ENCODE measurements at regions not wholly inside any gene's neighbourhood (a gene's known extent, or its start where the extent isn't known, plus 50 kb on each side); places are given as distances from the start of the nearest gene placed in this dataset.

- Histone ChIP-seq H3K9me3 (ENCODE audit: control insufficient read depth in 5 of 5, low read length in 5 of 5) (peaks cover 0 to 3% (median 0%) of the 10 kb centered on the region in 5 donors), H3K27ac (ENCODE audit: low read depth, low read length) (no peak overlapping the region), H3K4me3 (ENCODE audit: low read depth in 1 of 5, low read length in 5 of 5) (no peak overlapping the region), H3K36me3 (ENCODE audit: control insufficient read depth in 5 of 5, insufficient read depth in 5 of 5, low read length in 5 of 5) (no peaks in the 10 kb centered on the region), H3K9ac (ENCODE audit: low read length in 5 of 5) (no peak overlapping the region), H3K4me1 (ENCODE audit: control insufficient read depth in 5 of 5, insufficient read depth in 5 of 5, low read length in 5 of 5) (no peaks in the 10 kb centered on the region), H3K27me3 (ENCODE audit: control insufficient read depth in 5 of 5, insufficient read depth in 4 of 5, low read length in 5 of 5) (no peaks in the 10 kb centered on the region)
Measured at GRCh38 chr10:107474650-107475049, 310.1 kb upstream of the SORCS1 start.

- no peak overlapping the region for H3K27ac ChIP-seq (ENCODE audit: low read depth, low read length)
- H3K4me1 ChIP-seq (ENCODE audit: control insufficient read depth in 5 of 5, insufficient read depth in 5 of 5, low read length in 5 of 5): no peaks in the 10 kb centered on the region
- H3K36me3 ChIP-seq (ENCODE audit: control insufficient read depth in 5 of 5, insufficient read depth in 5 of 5, low read length in 5 of 5): no peaks in the 10 kb centered on the region
- peaks cover 0 to 3% (median 0%) of the 10 kb centered on the region in 5 donors for H3K9me3 ChIP-seq (ENCODE audit: control insufficient read depth in 5 of 5, low read length in 5 of 5)
- no peak overlapping the region for H3K4me3 ChIP-seq (ENCODE audit: low read depth in 1 of 5, low read length in 5 of 5)
- no peak overlapping the region for H3K9ac ChIP-seq (ENCODE audit: low read length in 5 of 5)
- H3K27me3 ChIP-seq (ENCODE audit: control insufficient read depth in 5 of 5, insufficient read depth in 4 of 5, low read length in 5 of 5): no peaks in the 10 kb centered on the region
Measured at GRCh38 chr10:107473225-107473624, 308.7 kb upstream of the SORCS1 start.

DNA sequence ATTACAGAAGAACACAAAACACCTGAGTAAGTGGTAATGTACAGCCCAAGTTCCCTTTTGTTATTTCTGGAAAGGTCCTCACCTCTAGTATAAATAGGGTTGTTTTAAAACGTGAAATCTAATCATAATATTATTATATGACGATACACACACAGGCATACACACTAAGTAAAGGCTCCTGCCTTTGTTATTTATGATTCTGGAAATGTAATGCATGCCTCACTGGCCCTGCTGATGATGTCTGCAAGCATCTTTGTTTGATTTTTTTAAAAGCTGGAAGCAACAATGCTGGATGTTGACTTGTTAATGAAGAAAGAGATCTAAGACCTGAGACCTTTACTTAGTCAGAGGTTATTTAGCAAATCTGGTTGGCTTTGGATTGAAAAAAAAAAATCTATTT is 307.4 kb upstream of the SORCS1 start:
- Histone ChIP-seq H3K9me3 (ENCODE audit: control insufficient read depth in 5 of 5, low read length in 5 of 5) (peaks cover 0 to 3% (median 0%) of the 10 kb centered on the region in 5 donors), H3K27me3 (ENCODE audit: control insufficient read depth in 5 of 5, insufficient read depth in 4 of 5, low read length in 5 of 5) (no peaks in the 10 kb centered on the region), H3K4me3 (ENCODE audit: low read depth in 1 of 5, low read length in 5 of 5) (no peak overlapping the region), H3K36me3 (ENCODE audit: control insufficient read depth in 5 of 5, insufficient read depth in 5 of 5, low read length in 5 of 5) (no peaks in the 10 kb centered on the region), H3K9ac (ENCODE audit: low read length in 5 of 5) (no peak overlapping the region), H3K27ac (ENCODE audit: low read depth, low read length) (no peak overlapping the region), H3K4me1 (ENCODE audit: control insufficient read depth in 5 of 5, insufficient read depth in 5 of 5, low read length in 5 of 5) (no peaks in the 10 kb centered on the region)

DNA sequence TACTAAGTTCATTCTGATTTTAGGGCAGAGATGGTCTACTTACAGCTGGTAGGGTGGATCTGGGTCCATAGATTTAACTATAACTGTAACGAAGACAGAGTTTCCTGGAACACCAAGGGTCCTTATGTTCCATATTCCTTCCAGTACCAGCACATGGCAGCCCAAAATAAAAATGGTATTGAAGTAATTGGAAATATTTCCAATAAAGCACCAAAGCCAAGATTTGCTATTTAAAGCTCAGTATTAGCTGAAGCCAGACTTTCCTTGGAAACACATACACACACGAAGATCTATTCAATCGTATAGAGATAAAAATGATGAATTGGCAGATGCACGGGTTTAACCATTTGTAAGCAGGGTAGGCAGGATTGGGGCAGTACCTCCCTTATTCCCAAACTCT is 289.1 kb upstream of the SORCS1 start:
- H3K4me3 ChIP-seq (ENCODE audit: low read depth in 1 of 5, low read length in 5 of 5): no peak overlapping the region
- H3K36me3 ChIP-seq (ENCODE audit: control insufficient read depth in 5 of 5, insufficient read depth in 5 of 5, low read length in 5 of 5): no peaks in the 10 kb centered on the region
- H3K27me3 ChIP-seq (ENCODE audit: control insufficient read depth in 5 of 5, insufficient read depth in 4 of 5, low read length in 5 of 5): no peaks in the 10 kb centered on the region
- no peak overlapping the region for H3K27ac ChIP-seq (ENCODE audit: low read depth, low read length)
- no peaks in the 10 kb centered on the region for H3K9me3 ChIP-seq (ENCODE audit: control insufficient read depth in 5 of 5, low read length in 5 of 5)
- H3K9ac ChIP-seq (ENCODE audit: low read length in 5 of 5): no peak overlapping the region
- no peaks in the 10 kb centered on the region for H3K4me1 ChIP-seq (ENCODE audit: control insufficient read depth in 5 of 5, insufficient read depth in 5 of 5, low read length in 5 of 5)

GRCh38 chr10:107451047-107451446 is 286.5 kb upstream of the SORCS1 start:
- no peaks in the 10 kb centered on the region for H3K4me1 ChIP-seq (ENCODE audit: control insufficient read depth in 5 of 5, insufficient read depth in 5 of 5, low read length in 5 of 5)
- H3K36me3 ChIP-seq (ENCODE audit: control insufficient read depth in 5 of 5, insufficient read depth in 5 of 5, low read length in 5 of 5): no peaks in the 10 kb centered on the region
- H3K9ac ChIP-seq (ENCODE audit: low read length in 5 of 5): no peak overlapping the region

DNA sequence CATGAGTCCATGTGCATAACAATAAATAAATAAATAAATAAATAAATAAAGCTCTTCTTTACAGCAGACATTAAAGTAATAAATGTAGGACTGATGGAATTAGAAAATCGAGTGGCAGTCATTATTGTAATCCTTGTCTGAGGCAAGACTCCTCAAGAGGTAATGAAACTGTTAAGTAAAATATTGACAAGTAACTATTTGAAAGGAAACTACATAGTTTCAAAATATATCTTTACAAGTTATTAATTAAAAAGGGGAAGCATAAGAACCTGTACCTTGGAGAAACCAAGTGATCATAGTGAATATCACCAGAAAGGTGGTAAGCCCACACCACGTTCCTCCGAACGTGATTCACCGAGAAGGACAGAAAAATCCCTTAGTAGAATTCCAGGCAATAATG is 285.6 kb upstream of the SORCS1 start:
- no peaks in the 10 kb centered on the region for H3K9me3 ChIP-seq (ENCODE audit: control insufficient read depth in 5 of 5, low read length in 5 of 5)
- H3K27me3 ChIP-seq (ENCODE audit: control insufficient read depth in 5 of 5, insufficient read depth in 4 of 5, low read length in 5 of 5): no peaks in the 10 kb centered on the region
- H3K9ac ChIP-seq (ENCODE audit: low read length in 5 of 5): no peak overlapping the region
- H3K4me3 ChIP-seq (ENCODE audit: low read depth in 1 of 5, low read length in 5 of 5): no peak overlapping the region
- H3K27ac ChIP-seq (ENCODE audit: low read depth, low read length): no peak overlapping the region
- H3K4me1 ChIP-seq (ENCODE audit: control insufficient read depth in 5 of 5, insufficient read depth in 5 of 5, low read length in 5 of 5): no peaks in the 10 kb centered on the region
- H3K36me3 ChIP-seq (ENCODE audit: control insufficient read depth in 5 of 5, insufficient read depth in 5 of 5, low read length in 5 of 5): no peaks in the 10 kb centered on the region

More at GRCh38 chr10:107451047-107451446, 286.5 kb upstream of the SORCS1 start:
- no peak overlapping the region for H3K27ac ChIP-seq (ENCODE audit: low read depth, low read length)
- no peaks in the 10 kb centered on the region for H3K27me3 ChIP-seq (ENCODE audit: control insufficient read depth in 5 of 5, insufficient read depth in 4 of 5, low read length in 5 of 5)
- H3K9me3 ChIP-seq (ENCODE audit: control insufficient read depth in 5 of 5, low read length in 5 of 5): no peaks in the 10 kb centered on the region
- H3K4me3 ChIP-seq (ENCODE audit: low read depth in 1 of 5, low read length in 5 of 5): no peak overlapping the region

- H3K27ac ChIP-seq (ENCODE audit: low read depth, low read length): no peak overlapping the region
- no peaks in the 10 kb centered on the region for H3K4me1 ChIP-seq (ENCODE audit: control insufficient read depth in 5 of 5, insufficient read depth in 5 of 5, low read length in 5 of 5)
- peaks cover 0 to 5% (median 0%) of the 10 kb centered on the region in 5 donors for H3K9me3 ChIP-seq (ENCODE audit: control insufficient read depth in 5 of 5, low read length in 5 of 5)
- no peaks in the 10 kb centered on the region for H3K27me3 ChIP-seq (ENCODE audit: control insufficient read depth in 5 of 5, insufficient read depth in 4 of 5, low read length in 5 of 5)
- no peaks in the 10 kb centered on the region for H3K36me3 ChIP-seq (ENCODE audit: control insufficient read depth in 5 of 5, insufficient read depth in 5 of 5, low read length in 5 of 5)
- no peak overlapping the region for H3K9ac ChIP-seq (ENCODE audit: low read length in 5 of 5)
- H3K4me3 ChIP-seq (ENCODE audit: low read depth in 1 of 5, low read length in 5 of 5): no peak overlapping the region
Measured at GRCh38 chr10:107444443-107444842, 279.9 kb upstream of the SORCS1 start.

GRCh38 chr10:107443813-107444212 is 279.3 kb upstream of the SORCS1 start:
- no peaks in the 10 kb centered on the region for H3K4me1 ChIP-seq (ENCODE audit: control insufficient read depth in 5 of 5, insufficient read depth in 5 of 5, low read length in 5 of 5)
- H3K36me3 ChIP-seq (ENCODE audit: control insufficient read depth in 5 of 5, insufficient read depth in 5 of 5, low read length in 5 of 5): no peaks in the 10 kb centered on the region
- peaks cover 0 to 5% (median 0%) of the 10 kb centered on the region in 5 donors for H3K9me3 ChIP-seq (ENCODE audit: control insufficient read depth in 5 of 5, low read length in 5 of 5)
- H3K4me3 ChIP-seq (ENCODE audit: low read depth in 1 of 5, low read length in 5 of 5): no peak overlapping the region
- no peak overlapping the region for H3K27ac ChIP-seq (ENCODE audit: low read depth, low read length)
- H3K9ac ChIP-seq (ENCODE audit: low read length in 5 of 5): no peak overlapping the region
- H3K27me3 ChIP-seq (ENCODE audit: control insufficient read depth in 5 of 5, insufficient read depth in 4 of 5, low read length in 5 of 5): no peaks in the 10 kb centered on the region

- Histone ChIP-seq H3K27ac (ENCODE audit: low read depth, low read length) (no peak overlapping the region), H3K4me3 (ENCODE audit: low read depth in 1 of 5, low read length in 5 of 5) (no peak overlapping the region), H3K36me3 (ENCODE audit: control insufficient read depth in 5 of 5, insufficient read depth in 5 of 5, low read length in 5 of 5) (no peaks in the 10 kb centered on the region), H3K9me3 (ENCODE audit: control insufficient read depth in 5 of 5, low read length in 5 of 5) (peaks cover 0 to 5% (median 0%) of the 10 kb centered on the region in 5 donors), H3K9ac (ENCODE audit: low read length in 5 of 5) (no peak overlapping the region), H3K4me1 (ENCODE audit: control insufficient read depth in 5 of 5, insufficient read depth in 5 of 5, low read length in 5 of 5) (no peaks in the 10 kb centered on the region), H3K27me3 (ENCODE audit: control insufficient read depth in 5 of 5, insufficient read depth in 4 of 5, low read length in 5 of 5) (no peaks in the 10 kb centered on the region)
Measured at GRCh38 chr10:107443326-107443725, 278.8 kb upstream of the SORCS1 start.

DNA sequence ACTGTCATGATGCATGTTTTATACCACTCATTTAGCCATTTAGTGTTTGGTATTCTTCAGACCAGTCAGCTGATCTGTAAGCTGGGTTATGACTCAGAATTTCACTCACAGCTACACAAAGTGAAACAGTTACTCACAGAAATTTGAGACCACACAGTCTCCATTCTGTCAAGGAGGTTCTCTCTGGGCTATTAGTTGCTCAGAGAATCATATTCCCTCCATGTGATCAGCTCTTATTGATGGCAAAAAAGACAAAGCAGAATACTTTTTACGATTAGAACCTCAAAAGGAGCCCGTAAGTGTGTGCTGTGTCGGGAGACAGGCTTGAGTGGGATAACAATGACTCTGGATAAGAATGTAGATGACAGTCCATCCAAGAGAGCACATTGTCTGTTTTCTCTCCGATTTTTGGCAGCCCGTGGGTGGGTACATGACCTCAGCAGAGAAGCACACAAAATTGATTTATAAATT is 277.6 kb upstream of the SORCS1 start:
- no peak overlapping the region for H3K4me3 ChIP-seq (ENCODE audit: low read depth in 1 of 5, low read length in 5 of 5)
- no peaks in the 10 kb centered on the region for H3K36me3 ChIP-seq (ENCODE audit: control insufficient read depth in 5 of 5, insufficient read depth in 5 of 5, low read length in 5 of 5)
- H3K27me3 ChIP-seq (ENCODE audit: control insufficient read depth in 5 of 5, insufficient read depth in 4 of 5, low read length in 5 of 5): no peaks in the 10 kb centered on the region
- no peaks in the 10 kb centered on the region for H3K4me1 ChIP-seq (ENCODE audit: control insufficient read depth in 5 of 5, insufficient read depth in 5 of 5, low read length in 5 of 5)
- no peak overlapping the region for H3K9ac ChIP-seq (ENCODE audit: low read length in 5 of 5)
- H3K27ac ChIP-seq (ENCODE audit: low read depth, low read length): no peak overlapping the region
- peaks cover 0 to 5% (median 0%) of the 10 kb centered on the region in 5 donors for H3K9me3 ChIP-seq (ENCODE audit: control insufficient read depth in 5 of 5, low read length in 5 of 5)

DNA sequence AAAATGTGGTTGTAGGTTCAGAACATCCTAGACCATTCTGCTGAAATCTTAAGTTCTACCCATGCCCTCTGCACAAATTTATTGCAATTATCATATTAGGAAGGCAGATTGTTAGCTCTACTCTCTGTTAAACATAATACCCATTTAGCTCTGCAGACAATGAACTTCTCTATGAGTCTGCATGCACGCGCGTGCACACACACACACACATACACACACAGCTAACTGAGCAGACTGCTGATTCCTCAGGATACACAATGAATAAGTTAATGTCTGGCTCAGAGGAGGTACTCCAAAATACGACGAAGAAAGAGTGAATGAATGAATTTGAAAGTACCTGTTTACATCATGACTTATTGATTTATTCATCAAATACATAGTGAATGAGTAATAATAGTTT is 276.2 kb upstream of the SORCS1 start:
- Histone ChIP-seq H3K27ac (ENCODE audit: low read depth, low read length) (no peak overlapping the region), H3K27me3 (ENCODE audit: control insufficient read depth in 5 of 5, insufficient read depth in 4 of 5, low read length in 5 of 5) (no peaks in the 10 kb centered on the region), H3K4me1 (ENCODE audit: control insufficient read depth in 5 of 5, insufficient read depth in 5 of 5, low read length in 5 of 5) (no peaks in the 10 kb centered on the region), H3K9ac (ENCODE audit: low read length in 5 of 5) (no peak overlapping the region), H3K9me3 (ENCODE audit: control insufficient read depth in 5 of 5, low read length in 5 of 5) (peaks cover 0 to 5% (median 0%) of the 10 kb centered on the region in 5 donors), H3K4me3 (ENCODE audit: low read depth in 1 of 5, low read length in 5 of 5) (no peak overlapping the region), H3K36me3 (ENCODE audit: control insufficient read depth in 5 of 5, insufficient read depth in 5 of 5, low read length in 5 of 5) (no peaks in the 10 kb centered on the region)
